ENCODE measurements at regions not wholly inside any gene's neighbourhood (a gene's known extent, or its start where the extent isn't known, plus 50 kb on each side); places are given as distances from the start of the nearest gene placed in this dataset.

GRCh38 chr20:17014217-17014616, 212.6 kb upstream of the PCSK2 start:
- no peak for TF ChIP-seq POLR2A (IDR thresholded peaks at IDR 0.05)
- TF ChIP-seq, protein P1, sequence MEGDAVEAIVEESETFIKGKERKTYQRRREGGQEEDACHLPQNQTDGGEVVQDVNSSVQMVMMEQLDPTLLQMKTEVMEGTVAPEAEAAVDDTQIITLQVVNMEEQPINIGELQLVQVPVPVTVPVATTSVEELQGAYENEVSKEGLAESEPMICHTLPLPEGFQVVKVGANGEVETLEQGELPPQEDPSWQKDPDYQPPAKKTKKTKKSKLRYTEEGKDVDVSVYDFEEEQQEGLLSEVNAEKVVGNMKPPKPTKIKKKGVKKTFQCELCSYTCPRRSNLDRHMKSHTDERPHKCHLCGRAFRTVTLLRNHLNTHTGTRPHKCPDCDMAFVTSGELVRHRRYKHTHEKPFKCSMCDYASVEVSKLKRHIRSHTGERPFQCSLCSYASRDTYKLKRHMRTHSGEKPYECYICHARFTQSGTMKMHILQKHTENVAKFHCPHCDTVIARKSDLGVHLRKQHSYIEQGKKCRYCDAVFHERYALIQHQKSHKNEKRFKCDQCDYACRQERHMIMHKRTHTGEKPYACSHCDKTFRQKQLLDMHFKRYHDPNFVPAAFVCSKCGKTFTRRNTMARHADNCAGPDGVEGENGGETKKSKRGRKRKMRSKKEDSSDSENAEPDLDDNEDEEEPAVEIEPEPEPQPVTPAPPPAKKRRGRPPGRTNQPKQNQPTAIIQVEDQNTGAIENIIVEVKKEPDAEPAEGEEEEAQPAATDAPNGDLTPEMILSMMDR (IDR thresholded peaks at IDR 0.05) = no peak

Measured in vagina (tissue), 2 donors.